GM21528 (cell line): ENCODE measurements at regions not wholly inside any gene's neighbourhood (a gene's known extent, or its start where the extent isn't known, plus 50 kb on each side); places are given as distances from the start of the nearest gene placed in this dataset.
A peak's percentile ranks its signal among the peaks of the same experiment; 100 is the strongest.

Experiments used
- ATAC-seq: cut with Tn5 transposase; IDR thresholded peaks from one replicate; pipeline ENCODE4 v1.9.1; 2021; ENCODE audit warnings: mild to moderate bottlenecking, moderate library complexity; ENCODE audit not compliant: unreplicated experiment, low FRiP score

GRCh38 chr3:180828723-180829408, 83.6 kb upstream of the FXR1 start:
- ATAC-seq, result no peak

- no peak for ATAC-seq
These were observed 82.8 kb upstream of the FXR1 start for GRCh38 chr3:180829409-180830405.

GRCh38 chr3:180835501-180835900, 77.0 kb upstream of the FXR1 start:
- no peak for ATAC-seq

- no peak for ATAC-seq
These were observed 75.7 kb upstream of the FXR1 start for GRCh38 chr3:180836766-180837165.

DNA sequence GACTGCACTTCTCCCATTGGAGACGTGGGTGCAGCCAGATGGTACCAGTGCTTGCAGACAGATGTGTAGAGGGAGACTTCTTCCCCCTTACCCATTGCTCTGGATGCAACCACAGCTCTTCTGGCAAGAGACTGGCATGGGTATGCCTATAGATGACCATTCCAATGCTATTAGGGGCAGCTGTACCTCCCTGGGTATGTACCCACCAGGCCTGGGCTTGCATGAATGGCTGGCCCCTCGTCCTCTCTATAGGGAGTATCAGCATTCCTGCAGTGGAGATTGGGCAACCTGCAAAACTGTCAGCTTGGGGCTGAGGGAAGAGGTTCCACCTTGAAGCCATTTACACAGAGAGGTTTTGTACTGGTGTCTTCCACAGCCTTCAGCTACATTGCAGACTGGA, 57.6 kb upstream of the FXR1 start:
- no peak for ATAC-seq

DNA sequence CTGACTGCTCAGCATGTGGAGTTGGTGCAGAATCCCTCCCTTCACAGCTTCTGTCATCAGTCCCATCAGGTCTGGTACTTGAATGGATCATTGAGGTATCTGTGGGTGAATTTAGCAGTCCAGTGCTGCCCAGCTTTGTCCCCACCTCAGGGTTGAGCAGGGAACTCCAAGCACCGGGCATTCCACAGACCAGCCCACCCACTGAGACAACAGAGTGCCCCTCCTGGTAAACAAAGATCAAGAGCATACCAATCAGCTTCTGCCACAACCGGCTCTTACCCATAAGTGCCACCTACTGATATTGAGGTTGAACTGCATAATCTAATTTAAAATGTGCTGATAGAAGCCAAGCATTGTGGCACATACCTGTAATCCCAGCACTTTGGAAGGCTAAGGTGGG, 57.1 kb upstream of the FXR1 start:
- ATAC-seq, result peak; percentile 73

- ATAC-seq, result no peak
These were observed 56.5 kb upstream of the FXR1 start for GRCh38 chr3:180855956-180856355.

DNA sequence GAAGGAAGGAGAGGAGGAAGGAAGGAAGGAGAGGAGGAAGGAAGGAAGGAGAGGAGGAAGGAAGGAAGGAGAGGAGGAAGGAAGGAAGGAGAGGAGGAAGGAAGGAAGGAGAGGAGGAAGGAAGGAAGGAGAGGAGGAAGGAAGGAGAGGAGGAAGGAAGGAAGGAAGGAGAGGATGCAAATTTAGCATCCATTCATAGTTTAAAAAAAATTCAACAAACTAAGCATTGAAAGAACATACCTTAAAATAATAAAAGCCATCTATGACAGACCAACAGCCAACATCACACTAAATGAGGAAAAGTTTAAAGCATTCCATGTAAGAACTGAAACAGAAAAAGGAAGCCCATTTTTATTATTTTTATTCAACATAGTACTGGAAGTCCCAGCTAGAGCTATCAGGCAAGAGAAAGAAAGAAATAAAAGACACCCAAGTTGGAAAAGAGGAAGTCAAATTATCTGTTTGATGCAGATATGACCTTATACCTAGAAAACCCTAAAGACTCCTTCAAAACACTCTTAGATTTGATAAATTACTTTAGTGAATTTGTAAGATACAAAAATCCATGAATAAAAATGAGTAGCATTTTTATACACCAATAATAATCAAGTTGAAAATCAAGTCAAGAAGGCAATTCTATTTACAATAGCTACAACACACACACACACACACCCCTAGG, 52.2 kb upstream of the FXR1 start:
- no peak for ATAC-seq
